ENCODE measurements at regions not wholly inside any gene's neighbourhood (a gene's known extent, or its start where the extent isn't known, plus 50 kb on each side); places are given as distances from the start of the nearest gene placed in this dataset.

DNA sequence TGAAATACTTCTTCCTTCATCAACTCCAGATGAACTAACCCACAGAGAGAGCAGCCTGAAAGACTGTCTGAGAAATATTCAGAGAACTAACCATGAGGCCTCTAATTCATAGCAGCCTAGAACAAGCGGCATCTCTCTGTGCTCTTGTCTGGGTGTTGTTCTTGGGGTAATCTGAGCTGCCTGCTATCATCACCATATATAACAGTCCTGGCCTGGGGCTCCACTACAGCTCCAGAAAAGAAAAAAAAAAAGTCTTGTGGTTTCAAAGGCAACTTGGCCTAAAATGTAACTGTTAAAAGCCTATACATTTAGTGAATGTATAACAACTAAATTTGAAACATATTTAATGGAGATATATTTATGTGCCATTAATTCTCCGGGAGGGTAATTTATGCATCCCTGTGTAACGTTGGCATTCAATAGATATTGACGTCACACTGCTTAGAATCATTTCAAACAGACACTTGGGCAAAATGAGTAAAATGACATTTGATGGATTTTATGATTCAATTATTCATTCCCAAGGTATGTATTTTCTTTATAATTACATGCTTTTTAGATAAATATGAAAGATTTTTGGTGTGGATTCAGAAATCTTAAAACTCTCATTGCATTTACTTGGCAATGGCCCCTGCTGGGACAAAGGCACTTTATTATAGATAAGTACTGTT is 294.3 kb downstream of the HRH4 start:
- no peak overlapping the region for H2BK120ac ChIP-seq (replicated peaks; ENCODE audit: low read depth, low read length)
- TF ChIP-seq RAD21 (IDR thresholded peaks at IDR 0.05 in 1 of 2, conservative IDR thresholded peaks at IDR 0.05 in 1 of 2; ENCODE audit: low read depth in 2 of 2, low read length in 2 of 2) (no peak), RBBP5 (IDR thresholded peaks at IDR 0.05; ENCODE audit: borderline replicate concordance, low read depth, low read length) (no peak), CHD1 (IDR thresholded peaks at IDR 0.05; ENCODE audit: low read depth, low read length) (no peak), ATF3 (IDR thresholded peaks at IDR 0.05; ENCODE audit: insufficient read depth, low read depth, low read length) (no peak), NANOG (IDR thresholded peaks at IDR 0.05; ENCODE audit: insufficient read depth, low read depth, low read length, poor library complexity, severe bottlenecking) (no peak), POLR2A (IDR thresholded peaks at IDR 0.05; ENCODE audit: control extremely low read depth in 1 of 2, low read depth in 2 of 2, low read length in 2 of 2) (no peak), ASH2L (IDR thresholded peaks at IDR 0.05; ENCODE audit: low read length) (no peak), SIRT6 (IDR thresholded peaks at IDR 0.05; ENCODE audit: low read length) (no peak)

More for the DNA sequence above, 294.3 kb downstream of the HRH4 start:
- H3K79me2 ChIP-seq (ENCODE audit: control insufficient read depth in 1 of 2, insufficient read depth in 2 of 2, low read length in 2 of 2): no peaks in the 10 kb centered on the region
- CTCF ChIA-PET (ENCODE audit: partially characterized antibody): interaction anchor here (1.2 kb wide), 1 partner anchor 28 kb away, joined by 4 read pairs; no protein-coding TSS in a partner anchor
- no peak overlapping the region for H3K4me3 ChIP-seq (ENCODE audit: extremely low read depth in 1 of 4, insufficient read depth in 2 of 4, low read depth in 3 of 4, low read length in 4 of 4)
- no peak overlapping the region for H3K56ac ChIP-seq (replicated peaks; ENCODE audit: insufficient read length, low read depth, low read length)
- H3K27ac ChIP-seq (ENCODE audit: low read depth, low read length): no peak overlapping the region
- no peak overlapping the region for H3K9ac ChIP-seq (replicated peaks in 1 of 4; ENCODE audit: extremely low read depth in 1 of 4, low read depth in 3 of 4, low read length in 3 of 4)
- no peaks in the 10 kb centered on the region; a peak in 1 of 7 replicates for H3K4me1 ChIP-seq (replicated peaks in 1 of 4; ENCODE audit: control insufficient read depth in 3 of 4, insufficient read depth in 4 of 4, low read length in 3 of 4)
- no peak overlapping the region for H2BK20ac ChIP-seq (ENCODE audit: low read length)
- no peak overlapping the region for H2BK12ac ChIP-seq (ENCODE audit: low read depth, low read length)
- no peak overlapping the region for H3K23ac ChIP-seq (ENCODE audit: insufficient read length)
- FAIRE-seq (no peak), DNase-seq (ENCODE audit: low read depth in 1 of 2, low spot score in 2 of 2) (no peak)
- H3K9me3 ChIP-seq (ENCODE audit: insufficient read depth in 2 of 2, low read depth in 1 of 2, low read length in 1 of 2): no peaks in the 10 kb centered on the region
- H3K4me2 ChIP-seq (ENCODE audit: insufficient read depth in 1 of 2, low read depth in 2 of 2, low read length in 2 of 2): no peak overlapping the region
- no peak overlapping the region for H2BK15ac ChIP-seq (ENCODE audit: low read length)
- H4K91ac ChIP-seq (replicated peaks; ENCODE audit: insufficient read length, low read length): no peak overlapping the region
- H3K27me3 ChIP-seq (replicated peaks in 1 of 4; ENCODE audit: control insufficient read depth in 3 of 4, extremely low read depth in 1 of 4, insufficient read depth in 3 of 4, low read length in 3 of 4): no peaks in the 10 kb centered on the region
- peaks cover 0 to 2% of the 10 kb centered on the region in 2 experiments for H4K20me1 ChIP-seq (replicated peaks in 1 of 2; ENCODE audit: control insufficient read depth in 1 of 2, insufficient read depth in 2 of 2, low read length in 2 of 2)
- H3K23me2 ChIP-seq (ENCODE audit: low read depth, low read length): no peaks in the 10 kb centered on the region
- no peak overlapping the region for H3K14ac ChIP-seq (ENCODE audit: insufficient read length)
- H2AK5ac ChIP-seq (ENCODE audit: low read depth, low read length): no peak overlapping the region
- WGBS, 2 experiments (ENCODE audit: extremely low coverage in 1 of 2, insufficient coverage in 1 of 2, insufficient read length in 1 of 2, insufficient replicate concordance in 2 of 2, low coverage in 1 of 2, low lambda C conversion rate in 2 of 2, missing lambda C conversion rate in 1 of 2): 90% methylated on average over 4 of the region's 4 CpGs; no CpG with 5 or more reads in 1 of the 2 experiments
- no peak overlapping the region for H2BK5ac ChIP-seq (ENCODE audit: low read depth, low read length)
- no peak overlapping the region for H3K18ac ChIP-seq (ENCODE audit: extremely low read depth, low read length)
- H3K4ac ChIP-seq (replicated peaks; ENCODE audit: insufficient read length, low read depth, low read length): no peak overlapping the region
- H2AFZ ChIP-seq (ENCODE audit: low read length): no peak overlapping the region
- H3K36me3 ChIP-seq (ENCODE audit: control insufficient read depth in 2 of 4, insufficient read depth in 4 of 4, low read length in 3 of 4): no peaks in the 10 kb centered on the region
- H3K79me1 ChIP-seq (ENCODE audit: low read depth, low read length): no peaks in the 10 kb centered on the region
- no peak overlapping the region for H4K5ac ChIP-seq (ENCODE audit: insufficient read length, low read depth, low read length)
- H4K8ac ChIP-seq (ENCODE audit: extremely low read depth, insufficient read depth, low read length): no peak overlapping the region
- POLR2A ChIA-PET (ENCODE audit: partially characterized antibody): no interaction called here
